ENCODE measurements at regions not wholly inside any gene's neighbourhood (a gene's known extent, or its start where the extent isn't known, plus 50 kb on each side); places are given as distances from the start of the nearest gene placed in this dataset.
"Not testable (repeated sequence)": the region's sequence is repeated elsewhere in the genome, so short reads cannot be mapped to it uniquely, and the experiment has no call there.

- DNase-seq: peak; percentile 20
Observed at GRCh38 chr13:104571161-104571892, 1505.1 kb upstream of the SLC10A2 start.

GRCh38 chr13:104567114-104567513 is 1500.9 kb upstream of the SLC10A2 start:
- DNase-seq: no peak

- no peak for DNase-seq
Observed at GRCh38 chr13:104565888-104566287, 1499.7 kb upstream of the SLC10A2 start.

GRCh38 chr13:104553896-104554295 is 1487.7 kb upstream of the SLC10A2 start:
- DNase-seq: no peak

GRCh38 chr13:104553186-104553585 is 1487.0 kb upstream of the SLC10A2 start:
- DNase-seq: no peak

GRCh38 chr13:104534847-104535246 is 1468.6 kb upstream of the SLC10A2 start:
- DNase-seq: no peak

- DNase-seq: no peak
Observed at GRCh38 chr13:104532132-104532531, 1465.9 kb upstream of the SLC10A2 start.

- no peak for DNase-seq
Observed at GRCh38 chr13:104530741-104531140, 1464.5 kb upstream of the SLC10A2 start.

- no peak for DNase-seq
Observed at GRCh38 chr13:104526561-104526960, 1460.3 kb upstream of the SLC10A2 start.

GRCh38 chr13:104525467-104525866 is 1459.2 kb upstream of the SLC10A2 start:
- DNase-seq: no peak

- DNase-seq: no peak
Observed at GRCh38 chr13:104522235-104523072, 1456.2 kb upstream of the SLC10A2 start.

- no peak for DNase-seq
Observed at GRCh38 chr13:104510422-104510821, 1444.2 kb upstream of the SLC10A2 start.

- DNase-seq: not testable (repeated sequence)
Observed at GRCh38 chr13:104493502-104493901, 1427.3 kb upstream of the SLC10A2 start.

- DNase-seq: no peak
Observed at GRCh38 chr13:104491916-104492315, 1425.7 kb upstream of the SLC10A2 start.

GRCh38 chr13:104487006-104487405 is 1420.8 kb upstream of the SLC10A2 start:
- no peak for DNase-seq

GRCh38 chr13:104485571-104485970 is 1419.4 kb upstream of the SLC10A2 start:
- DNase-seq: no peak

GRCh38 chr13:104483631-104484030 is 1417.4 kb upstream of the SLC10A2 start:
- no peak for DNase-seq

- no peak for DNase-seq
Observed at GRCh38 chr13:104477261-104477660, 1411.0 kb upstream of the SLC10A2 start.

GRCh38 chr13:104473936-104474335 is 1407.7 kb upstream of the SLC10A2 start:
- DNase-seq: no peak

GRCh38 chr13:104466016-104466415 is 1399.8 kb upstream of the SLC10A2 start:
- DNase-seq: no peak

- no peak for DNase-seq
Observed at GRCh38 chr13:104461049-104461448, 1394.8 kb upstream of the SLC10A2 start.

- DNase-seq: no peak
Observed at GRCh38 chr13:104460554-104460953, 1394.3 kb upstream of the SLC10A2 start.

GRCh38 chr13:104450006-104450405 is 1383.8 kb upstream of the SLC10A2 start:
- DNase-seq: no peak

GRCh38 chr13:104447348-104447747 is 1381.1 kb upstream of the SLC10A2 start:
- no peak for DNase-seq
